ENCODE measurements at regions not wholly inside any gene's neighbourhood (a gene's known extent, or its start where the extent isn't known, plus 50 kb on each side); places are given as distances from the start of the nearest gene placed in this dataset.

DNA sequence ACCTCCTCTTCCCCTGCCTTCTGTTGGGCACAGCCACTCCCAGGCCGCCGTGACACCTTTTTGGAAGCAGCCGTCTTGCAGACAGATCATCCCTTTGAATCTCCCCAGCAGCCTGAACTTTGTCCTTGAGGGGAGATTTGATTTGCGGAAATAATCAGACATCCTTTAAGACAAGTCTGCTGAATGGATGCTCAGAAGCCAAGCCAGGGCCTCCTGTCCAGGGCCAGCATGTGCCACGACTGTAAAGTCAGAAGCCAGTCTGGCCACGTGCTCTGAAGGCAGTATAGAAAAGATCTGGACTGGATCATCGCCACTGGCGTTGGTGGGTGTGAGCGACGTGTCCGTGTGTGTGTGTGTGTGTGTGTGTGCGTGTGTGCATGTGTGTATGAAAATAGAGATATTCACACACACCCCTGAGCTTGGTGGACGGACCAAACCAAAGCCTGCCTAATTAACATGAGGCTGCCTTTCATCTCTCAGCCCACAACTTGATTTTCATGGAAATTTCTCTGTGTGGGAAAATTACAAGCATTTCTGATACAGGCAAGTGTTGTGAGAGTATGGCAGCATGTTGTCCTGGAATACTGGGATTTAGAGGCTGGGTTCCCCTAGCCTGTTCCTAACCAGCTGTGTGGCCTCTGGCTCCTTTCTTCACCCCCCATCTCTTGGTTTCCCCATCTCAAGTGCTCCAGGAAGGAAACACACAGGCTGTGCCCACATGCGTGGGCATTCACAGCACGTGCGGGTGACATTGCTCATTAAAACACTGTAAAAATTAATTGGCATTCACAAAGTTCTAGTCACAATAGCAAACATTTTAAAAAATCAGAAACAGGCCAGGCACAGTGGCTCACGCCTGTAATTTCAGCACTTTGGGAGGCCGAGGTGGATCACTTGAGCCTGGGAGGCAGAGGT lies 61.8 kb upstream of the WNT7B start:
- TF ChIP-seq USF1 (IDR thresholded peaks at IDR 0.05) (no peak), REST (IDR thresholded peaks at IDR 0.05; ENCODE audit: low read depth) (no peak), TAF1 (IDR thresholded peaks at IDR 0.05; ENCODE audit: low read depth) (no peak), EP300 (IDR thresholded peaks at IDR 0.05; ENCODE audit: borderline replicate concordance) (no peak), MAX (IDR thresholded peaks at IDR 0.05) (no peak), RAD21 (IDR thresholded peaks at IDR 0.05; ENCODE audit: low read depth) (no peak), TCF12 (IDR thresholded peaks at IDR 0.05; ENCODE audit: low read depth) (no peak), YY1 (IDR thresholded peaks at IDR 0.05; ENCODE audit: low read depth) (no peak), ZBTB7A (IDR thresholded peaks at IDR 0.05; ENCODE audit: low read depth) (no peak), TEAD4 (IDR thresholded peaks at IDR 0.05) (no peak), NFIC (IDR thresholded peaks at IDR 0.05) (no peak), FOXM1 (IDR thresholded peaks at IDR 0.05; ENCODE audit: borderline replicate concordance, low read depth) (no peak)
